Adrenal gland (tissue), 5 donors: ENCODE measurements at regions not wholly inside any gene's neighbourhood (a gene's known extent, or its start where the extent isn't known, plus 50 kb on each side); places are given as distances from the start of the nearest gene placed in this dataset.

ENCODE experiments used
- CTCF ChIP-seq, 6 experiments: fragments of 450-650 bp in 4 of 6; fragments of 200-600 bp in 2 of 6; sonication (generic) in 1 of 6; IDR thresholded peaks; 1 replicate in 5 of 6; 2 replicates in 1 of 6; pipeline versions ENCODE4 v1.5.1 to v1.8.0; 2016 to 2021; ENCODE audit warnings: antibody characterized with exemption in 6 of 6, mild to moderate bottlenecking in 2 of 6, moderate library complexity in 1 of 6
- POLR2A ChIP-seq, 2 donors: fragments of 450-650 bp; IDR thresholded peaks; one replicate each; pipeline ENCODE4 v1.6.1; 2017; ENCODE audit warnings: antibody characterized with exemption in 2 of 2, mild to moderate bottlenecking in 2 of 2, moderate library complexity in 1 of 2
- donor health status: DM: no; HTN: no; CAD: no.

- TF ChIP-seq CTCF (IDR thresholded peaks at IDR 0.05) (no peak), POLR2A (IDR thresholded peaks at IDR 0.05) (no peak)
These were observed 124.7 kb downstream of the HFE start for GRCh38 chr6:26211963-26212362.
